K562 (cell line): ENCODE measurements at regions not wholly inside any gene's neighbourhood (a gene's known extent, or its start where the extent isn't known, plus 50 kb on each side); places are given as distances from the start of the nearest gene placed in this dataset.

Source experiments
- NRF1 ChIP-seq, 2 experiments: fragments of 450-650 bp; IDR thresholded peaks in 1 of 2; conservative IDR thresholded peaks in 1 of 2; 2 replicates each; pipeline ENCODE4 v1.6.1; 2014; ENCODE audit warnings: mild to moderate bottlenecking in 2 of 2
- TAL1 ChIP-seq: fragments of 450-650 bp; IDR thresholded peaks from 2 replicates; pipeline ENCODE4 v1.6.1; 2016; ENCODE audit warnings: mild to moderate bottlenecking

DNA sequence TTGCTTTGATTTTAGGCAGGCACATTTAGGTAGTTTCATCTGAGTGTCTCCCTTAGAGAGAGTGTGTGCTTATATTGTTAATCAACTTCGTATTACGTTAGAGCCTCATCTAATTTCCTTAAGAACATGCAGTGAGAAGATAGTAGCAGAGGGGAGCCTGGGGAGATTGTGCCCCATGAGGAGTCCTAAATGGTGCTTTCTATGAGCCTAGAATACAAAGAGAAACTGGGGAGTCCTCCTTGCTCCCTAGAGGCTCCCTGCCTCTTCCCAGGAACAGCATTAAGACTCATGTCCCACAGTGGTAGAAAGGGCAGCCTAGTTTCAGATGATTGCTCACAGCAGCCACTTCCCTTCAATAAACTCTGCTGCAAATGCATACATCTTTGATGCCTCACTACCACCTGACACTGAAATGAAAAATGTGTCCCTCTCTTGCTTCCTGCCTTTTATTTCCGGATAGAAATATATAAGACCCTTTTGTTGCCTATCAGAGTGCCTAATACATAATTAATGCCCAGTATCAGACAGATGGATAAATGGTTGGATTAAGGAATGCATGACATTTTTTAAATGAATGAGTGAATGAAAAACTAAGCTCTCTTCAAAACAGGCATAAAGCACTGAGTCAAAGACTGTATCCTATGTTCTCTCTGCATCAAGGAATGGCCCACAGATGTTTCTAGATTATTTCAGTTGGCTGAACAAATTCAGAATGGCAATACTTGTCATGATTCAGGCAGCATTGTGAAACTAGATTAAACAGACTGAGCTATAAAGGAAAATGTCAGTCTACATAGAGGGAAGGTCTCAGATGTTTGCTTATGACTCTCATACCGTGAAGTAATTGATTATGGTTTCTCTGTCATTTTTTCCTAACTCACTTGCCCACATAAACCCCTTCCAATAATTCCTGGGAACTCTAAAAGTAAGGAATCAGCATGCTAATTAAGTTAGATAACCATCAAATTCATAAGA is 362.1 kb downstream of the LRRC3B start:
- TF ChIP-seq NRF1 (conservative IDR thresholded peaks at IDR 0.05 in 1 of 2, IDR thresholded peaks at IDR 0.05 in 1 of 2) (no peak), TAL1 (no peak)
